ENCODE measurements at regions not wholly inside any gene's neighbourhood (a gene's known extent, or its start where the extent isn't known, plus 50 kb on each side); places are given as distances from the start of the nearest gene placed in this dataset.
"Not testable (repeated sequence)": the region's sequence is repeated elsewhere in the genome, so short reads cannot be mapped to it uniquely, and the experiment has no call there.

- not testable (repeated sequence) for DNase-seq
These were observed 98.1 kb downstream of the RTP4 start for GRCh38 chr3:187466306-187466705.

GRCh38 chr3:187465503-187465902 lies 97.3 kb downstream of the RTP4 start:
- no peak for DNase-seq

- DNase-seq, result no peak
These were observed 96.5 kb downstream of the RTP4 start for GRCh38 chr3:187464682-187465081.

DNA sequence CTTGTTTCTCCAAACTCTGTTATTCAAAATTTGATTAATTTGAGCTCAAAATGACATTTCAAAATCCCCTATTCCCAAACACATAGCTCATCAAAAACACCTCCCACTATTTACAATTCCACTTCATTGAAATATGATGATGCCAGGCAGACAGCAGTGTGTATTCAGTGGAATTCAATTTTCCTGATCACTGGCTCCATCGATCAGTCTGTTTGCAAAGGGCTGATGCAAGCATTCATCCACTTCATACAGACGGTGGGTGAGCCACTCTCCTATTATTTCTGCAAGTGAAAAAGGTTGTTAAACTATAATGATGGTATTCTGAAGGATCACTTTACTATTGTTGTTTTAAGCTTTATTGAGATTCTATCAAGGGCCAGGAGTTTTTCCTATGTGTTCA lies 90.7 kb downstream of the RTP4 start:
- DNase-seq, result no peak

- no peak for DNase-seq
These were observed 90.2 kb downstream of the RTP4 start for GRCh38 chr3:187458383-187458782.

DNA sequence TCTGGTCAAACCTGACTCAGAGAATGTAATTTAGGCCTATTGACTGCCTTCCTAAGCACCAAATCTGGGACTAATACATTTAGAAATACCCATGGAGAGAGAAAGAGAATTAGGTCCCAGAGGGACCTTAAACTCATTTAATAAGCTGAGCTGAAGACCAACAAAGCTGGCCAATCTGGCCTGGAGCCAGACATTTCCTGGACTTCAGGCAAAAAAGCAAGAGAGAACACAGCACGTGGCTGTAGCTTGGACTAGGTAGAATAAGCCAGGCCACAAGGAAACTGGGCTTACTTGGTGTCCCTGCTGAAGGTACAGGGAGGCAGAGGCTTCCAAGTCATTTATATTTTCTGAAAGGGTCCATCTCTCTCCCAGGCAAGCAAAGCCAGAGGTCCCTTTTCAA lies 88.1 kb downstream of the RTP4 start:
- no peak for DNase-seq

GRCh38 chr3:187454085-187454815 lies 86.1 kb downstream of the RTP4 start:
- DNase-seq, result no peak

- DNase-seq, result no peak
These were observed 82.4 kb downstream of the RTP4 start for GRCh38 chr3:187450431-187451190.

- no peak for DNase-seq
These were observed 80.5 kb downstream of the RTP4 start for GRCh38 chr3:187448674-187449073.

- DNase-seq, result no peak
These were observed 79.6 kb downstream of the RTP4 start for GRCh38 chr3:187447737-187448136.

GRCh38 chr3:187445356-187445755 lies 77.2 kb downstream of the RTP4 start:
- peak; percentile 78 for DNase-seq

DNA sequence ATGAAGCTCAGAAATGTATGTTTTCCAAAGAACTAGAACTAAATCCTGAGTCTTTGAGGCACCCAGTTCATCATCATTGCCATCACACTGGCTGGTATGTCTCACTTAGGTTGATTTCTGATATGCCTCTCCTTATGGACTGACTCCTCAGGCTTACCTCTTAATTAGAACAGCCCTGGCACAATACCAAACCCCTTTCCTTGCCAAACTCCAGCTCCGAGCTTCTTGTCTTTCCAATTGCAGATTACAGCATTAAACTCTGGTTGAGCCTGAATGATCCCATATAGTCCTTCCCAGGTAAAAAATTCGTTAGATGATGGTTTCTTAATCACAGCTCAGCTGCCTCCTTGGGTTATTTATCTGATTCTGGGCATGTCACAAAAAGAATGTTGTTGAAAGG lies 66.3 kb downstream of the RTP4 start:
- no peak for DNase-seq

DNA sequence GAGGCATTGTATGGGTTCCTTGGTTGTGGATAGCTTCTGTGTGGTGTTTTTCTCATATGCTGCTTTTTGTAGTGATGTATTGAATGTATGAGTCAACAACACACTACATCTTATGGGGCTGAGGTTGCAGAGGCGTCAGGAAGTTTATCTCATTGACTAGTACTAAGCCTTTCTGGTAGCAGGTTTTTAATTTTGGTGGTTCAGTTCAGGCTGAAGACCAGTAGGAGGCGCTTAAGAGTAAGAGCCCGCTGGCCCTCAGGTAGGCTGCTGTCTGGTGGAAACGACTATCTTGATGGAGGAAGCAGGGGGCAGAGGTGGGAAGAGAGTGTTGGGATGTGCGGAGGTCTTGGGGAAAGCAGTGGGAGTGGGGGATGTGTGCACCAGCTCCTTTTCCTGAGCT lies 62.4 kb downstream of the RTP4 start:
- no peak for DNase-seq

All from NCI-H1436 treated with DMSO at 0.1 percent for 48 hours (cell line).